T47D (cell line): ENCODE measurements at regions not wholly inside any gene's neighbourhood (a gene's known extent, or its start where the extent isn't known, plus 50 kb on each side); places are given as distances from the start of the nearest gene placed in this dataset.

Experiments used
- DNase-seq, 2 experiments: peaks; one replicate each; pipeline versions ENCODE4 v3.0.0 to v3.0.0-alpha.2; 2011 to 2012; ENCODE audit warnings: low read depth in 1 of 2, low spot score in 1 of 2
- JUND ChIP-seq: IDR thresholded peaks from 2 replicates; pipeline ENCODE4 v1.6.1; 2012; ENCODE audit warnings: low read depth
- in situ Hi-C: cut with HindIII; loops from 2 replicates; pipeline ENCODE4 v1.10.0; 2016; ENCODE audit warnings: low sequenced_read_pairs, low pct_unique_long_range_greater_than_20kb

- in situ Hi-C loops = no loop called here
- no peak for DNase-seq
- TF ChIP-seq JUND = no peak
These were observed 669.0 kb downstream of the BCL11B start for GRCh38 chr14:98602983-98603382.

- TF ChIP-seq JUND = no peak
These were observed 667.0 kb downstream of the BCL11B start for GRCh38 chr14:98605043-98605442.

GRCh38 chr14:98606041-98606640, 665.9 kb downstream of the BCL11B start:
- TF ChIP-seq JUND = no peak
- in situ Hi-C loops = no loop called here

More at GRCh38 chr14:98605043-98605442, 667.0 kb downstream of the BCL11B start:
- in situ Hi-C loops = no loop called here
- DNase-seq = no peak

GRCh38 chr14:98606816-98607215, 665.2 kb downstream of the BCL11B start:
- no peak for DNase-seq
- TF ChIP-seq JUND = no peak
- in situ Hi-C loops = no loop called here

More at GRCh38 chr14:98606041-98606640, 665.9 kb downstream of the BCL11B start:
- no peak for DNase-seq

GRCh38 chr14:98607341-98607910, 664.6 kb downstream of the BCL11B start:
- no peak for TF ChIP-seq JUND
- no peak for DNase-seq
- in situ Hi-C loops = no loop called here

GRCh38 chr14:98608071-98609060, 663.6 kb downstream of the BCL11B start:
- DNase-seq = no peak
- no peak for TF ChIP-seq JUND
- in situ Hi-C loops = no loop called here

GRCh38 chr14:98612434-98613200, 659.4 kb downstream of the BCL11B start:
- DNase-seq = no peak
- in situ Hi-C loops = no loop called here
- TF ChIP-seq JUND = no peak

GRCh38 chr14:98614741-98615140, 657.3 kb downstream of the BCL11B start:
- in situ Hi-C loops = no loop called here
- DNase-seq = no peak
- TF ChIP-seq JUND = no peak

GRCh38 chr14:98622208-98623051, 649.6 kb downstream of the BCL11B start:
- no peak for DNase-seq
- TF ChIP-seq JUND = no peak
- in situ Hi-C loops = no loop called here

GRCh38 chr14:98623788-98624415, 648.1 kb downstream of the BCL11B start:
- no peak for DNase-seq
- TF ChIP-seq JUND = no peak
- in situ Hi-C loops = no loop called here

GRCh38 chr14:98633380-98633779, 638.6 kb downstream of the BCL11B start:
- TF ChIP-seq JUND = no peak
- in situ Hi-C loops = no loop called here
- no peak for DNase-seq
